Progenitor cell of endocrine pancreas (in vitro differentiated cells): ENCODE measurements at regions not wholly inside any gene's neighbourhood (a gene's known extent, or its start where the extent isn't known, plus 50 kb on each side); places are given as distances from the start of the nearest gene placed in this dataset.
A peak's percentile ranks its signal among the peaks of the same experiment; 100 is the strongest.

Experiments
- DNase-seq: peaks from one replicate; pipeline ENCODE4 v3.0.0; 2021; ENCODE audit warnings: low spot score; ENCODE audit not compliant: unreplicated experiment
- H3K27ac Mint-ChIP-seq: 2 replicates; pipeline ENCODE4 v1.8.0; 2021; ENCODE audit warnings: mild to moderate bottlenecking, moderate library complexity, mixed read lengths
- H3K27me3 Mint-ChIP-seq: 2 replicates; pipeline ENCODE4 v1.8.0; 2021; ENCODE audit warnings: mixed read lengths
- H3K36me3 Mint-ChIP-seq: 2 replicates; pipeline ENCODE4 v1.8.0; 2022; ENCODE audit warnings: mixed read lengths; ENCODE audit not compliant: insufficient read depth
- H3K4me1 Mint-ChIP-seq: 2 replicates; pipeline ENCODE4 v1.8.0; 2021; ENCODE audit warnings: low read depth, mixed read lengths
- H3K4me3 Mint-ChIP-seq: 2 replicates; pipeline ENCODE4 v1.8.0; 2021; ENCODE audit warnings: low read depth, mild to moderate bottlenecking, moderate library complexity, mixed read lengths
- H3K9me3 Mint-ChIP-seq: 2 replicates; pipeline ENCODE4 v1.8.0; 2021; ENCODE audit warnings: low read depth, mixed read lengths
- CTCF ChIP-seq: fragments of 200-600 bp; sonication (generic); IDR thresholded peaks from one replicate; pipeline ENCODE4 v1.5.0; 2021; ENCODE audit warnings: antibody characterized with exemption, mild to moderate bottlenecking; ENCODE audit not compliant: unreplicated experiment

- no peaks in the 10 kb centered on the region for H3K27me3 Mint-ChIP-seq
- no peaks in the 10 kb centered on the region for H3K36me3 Mint-ChIP-seq
- no peaks in the 10 kb centered on the region for H3K4me1 Mint-ChIP-seq
- no peaks in the 10 kb centered on the region for H3K9me3 Mint-ChIP-seq
- H3K4me3 Mint-ChIP-seq: no peak overlapping the region
- no peak for DNase-seq
- no peak for TF ChIP-seq CTCF
- peak overlapping the region; percentile 42 for H3K27ac Mint-ChIP-seq
Observed at GRCh38 chr16:60553090-60553757, 1483.0 kb downstream of the CDH8 start.

GRCh38 chr16:60541535-60541934, 1494.7 kb downstream of the CDH8 start:
- no peak for DNase-seq
- TF ChIP-seq CTCF: no peak
- Mint-ChIP-seq H3K9me3 (peaks cover 13% of the 10 kb centered on the region), H3K4me3 (no peak overlapping the region), H3K27me3 (no peaks in the 10 kb centered on the region), H3K27ac (no peak overlapping the region), H3K36me3 (no peaks in the 10 kb centered on the region), H3K4me1 (no peaks in the 10 kb centered on the region)

- no peak for TF ChIP-seq CTCF
- Mint-ChIP-seq H3K27me3 (no peaks in the 10 kb centered on the region), H3K27ac (no peak overlapping the region), H3K9me3 (peaks cover 3% of the 10 kb centered on the region), H3K36me3 (no peaks in the 10 kb centered on the region), H3K4me3 (no peak overlapping the region), H3K4me1 (peaks cover 2% of the 10 kb centered on the region)
- DNase-seq: no peak
Observed at GRCh38 chr16:60510941-60511340, 1525.3 kb downstream of the CDH8 start.

- H3K9me3 Mint-ChIP-seq: peaks cover 3% of the 10 kb centered on the region
- no peak overlapping the region for H3K4me3 Mint-ChIP-seq
- DNase-seq: no peak
- no peak overlapping the region for H3K27ac Mint-ChIP-seq
- H3K27me3 Mint-ChIP-seq: no peaks in the 10 kb centered on the region
- no peak for TF ChIP-seq CTCF
- H3K4me1 Mint-ChIP-seq: peaks cover 2% of the 10 kb centered on the region
- no peaks in the 10 kb centered on the region for H3K36me3 Mint-ChIP-seq
Observed at GRCh38 chr16:60510208-60510607, 1526.0 kb downstream of the CDH8 start.

- Mint-ChIP-seq H3K9me3 (no peaks in the 10 kb centered on the region), H3K27ac (no peak overlapping the region), H3K4me3 (no peak overlapping the region), H3K27me3 (no peaks in the 10 kb centered on the region), H3K36me3 (no peaks in the 10 kb centered on the region), H3K4me1 (no peaks in the 10 kb centered on the region)
- no peak for TF ChIP-seq CTCF
- DNase-seq: no peak
Observed at GRCh38 chr16:60491273-60491672, 1545.0 kb downstream of the CDH8 start.
